HUES6 (cell line): ENCODE measurements at regions not wholly inside any gene's neighbourhood (a gene's known extent, or its start where the extent isn't known, plus 50 kb on each side); places are given as distances from the start of the nearest gene placed in this dataset.

Source experiments
- H3K27ac ChIP-seq: 2 replicates; pipeline ENCODE4 v1.7.0; 2013; ENCODE audit warnings: low read depth, mild to moderate bottlenecking, low read length, inconsistent platforms
- H3K27me3 ChIP-seq: 2 replicates; pipeline ENCODE4 v1.6.1; 2013; ENCODE audit warnings: low read length; ENCODE audit not compliant: control insufficient read depth, insufficient read depth
- H3K36me3 ChIP-seq: 2 replicates; pipeline ENCODE4 v1.6.1; 2013; ENCODE audit warnings: low read length; ENCODE audit not compliant: control insufficient read depth, insufficient read depth
- H3K4me1 ChIP-seq: 2 replicates; pipeline ENCODE4 v1.6.1; 2013; ENCODE audit warnings: low read length; ENCODE audit not compliant: control insufficient read depth, insufficient read depth
- H3K4me3 ChIP-seq: 2 replicates; pipeline ENCODE4 v1.5.1; 2013; ENCODE audit warnings: low read depth, low read length
- H3K9ac ChIP-seq: one replicate; pipeline ENCODE4 v1.6.1; 2013; ENCODE audit warnings: mild to moderate bottlenecking, low read length
- H3K9me3 ChIP-seq: 2 replicates; pipeline ENCODE4 v1.6.1; 2013; ENCODE audit warnings: low read depth, low read length; ENCODE audit not compliant: control insufficient read depth, insufficient read depth

- H3K27me3 ChIP-seq, result no peaks in the 10 kb centered on the region
- H3K4me1 ChIP-seq, result no peaks in the 10 kb centered on the region
- no peaks in the 10 kb centered on the region for H3K36me3 ChIP-seq
- no peak overlapping the region for H3K4me3 ChIP-seq
- peaks cover 7% of the 10 kb centered on the region; the same call in 1 of the 2 replicates for H3K9me3 ChIP-seq
- no peak overlapping the region for H3K9ac ChIP-seq
- H3K27ac ChIP-seq, result no peak overlapping the region
Measured at GRCh38 chr14:54147282-54147681, 190.7 kb upstream of the BMP4 start.

GRCh38 chr14:54147758-54148157 is 191.1 kb upstream of the BMP4 start:
- H3K4me1 ChIP-seq, result no peaks in the 10 kb centered on the region
- no peaks in the 10 kb centered on the region for H3K36me3 ChIP-seq
- no peaks in the 10 kb centered on the region for H3K27me3 ChIP-seq
- no peak overlapping the region for H3K27ac ChIP-seq
- H3K4me3 ChIP-seq, result no peak overlapping the region
- H3K9me3 ChIP-seq, result peaks cover 7% of the 10 kb centered on the region; the same call in 1 of the 2 replicates
- H3K9ac ChIP-seq, result no peak overlapping the region

GRCh38 chr14:54148251-54148650 is 191.6 kb upstream of the BMP4 start:
- H3K9me3 ChIP-seq, result peaks cover 7% of the 10 kb centered on the region; the same call in 1 of the 2 replicates
- H3K4me1 ChIP-seq, result no peaks in the 10 kb centered on the region
- H3K4me3 ChIP-seq, result no peak overlapping the region
- no peak overlapping the region for H3K27ac ChIP-seq
- no peaks in the 10 kb centered on the region for H3K36me3 ChIP-seq
- no peak overlapping the region for H3K9ac ChIP-seq
- H3K27me3 ChIP-seq, result no peaks in the 10 kb centered on the region

- no peak overlapping the region for H3K27ac ChIP-seq
Measured at GRCh38 chr14:54152351-54152750, 195.7 kb upstream of the BMP4 start.

GRCh38 chr14:54166049-54166950 is 209.7 kb upstream of the BMP4 start:
- peaks cover 6% of the 10 kb centered on the region for H3K4me1 ChIP-seq
- H3K27me3 ChIP-seq, result no peaks in the 10 kb centered on the region
- no peaks in the 10 kb centered on the region for H3K9me3 ChIP-seq
- no peaks in the 10 kb centered on the region for H3K36me3 ChIP-seq
- no peak overlapping the region for H3K27ac ChIP-seq
- no peak overlapping the region for H3K4me3 ChIP-seq
- no peak overlapping the region for H3K9ac ChIP-seq

More at GRCh38 chr14:54152351-54152750, 195.7 kb upstream of the BMP4 start:
- Histone ChIP-seq H3K27me3 (no peaks in the 10 kb centered on the region), H3K9me3 (peaks cover 5% of the 10 kb centered on the region; the same call in 1 of the 2 replicates), H3K4me3 (no peak overlapping the region), H3K36me3 (no peaks in the 10 kb centered on the region), H3K9ac (no peak overlapping the region), H3K4me1 (no peaks in the 10 kb centered on the region)

GRCh38 chr14:54168489-54168888 is 211.9 kb upstream of the BMP4 start:
- no peak overlapping the region for H3K4me3 ChIP-seq
- no peak overlapping the region for H3K9ac ChIP-seq
- no peaks in the 10 kb centered on the region for H3K36me3 ChIP-seq
- H3K4me1 ChIP-seq, result peaks cover 6% of the 10 kb centered on the region
- no peaks in the 10 kb centered on the region for H3K27me3 ChIP-seq
- no peaks in the 10 kb centered on the region for H3K9me3 ChIP-seq
- H3K27ac ChIP-seq, result no peak overlapping the region

GRCh38 chr14:54169254-54169924 is 212.8 kb upstream of the BMP4 start:
- Histone ChIP-seq H3K27ac (no peak overlapping the region), H3K9ac (no peak overlapping the region), H3K27me3 (no peaks in the 10 kb centered on the region), H3K9me3 (no peaks in the 10 kb centered on the region), H3K36me3 (no peaks in the 10 kb centered on the region), H3K4me3 (no peak overlapping the region), H3K4me1 (peaks cover 9% of the 10 kb centered on the region)

GRCh38 chr14:54170301-54170700 is 213.7 kb upstream of the BMP4 start:
- Histone ChIP-seq H3K9ac (no peak overlapping the region), H3K27ac (no peak overlapping the region), H3K36me3 (no peaks in the 10 kb centered on the region), H3K4me1 (peaks cover 14% of the 10 kb centered on the region), H3K9me3 (no peaks in the 10 kb centered on the region), H3K4me3 (no peak overlapping the region), H3K27me3 (no peaks in the 10 kb centered on the region)

- Histone ChIP-seq H3K27me3 (no peaks in the 10 kb centered on the region), H3K4me3 (no peak overlapping the region), H3K4me1 (peaks cover 16% of the 10 kb centered on the region; the same call in 1 of the 2 replicates), H3K27ac (no peak overlapping the region), H3K36me3 (no peaks in the 10 kb centered on the region), H3K9ac (no peak overlapping the region), H3K9me3 (no peaks in the 10 kb centered on the region)
Measured at GRCh38 chr14:54172114-54172513, 215.5 kb upstream of the BMP4 start.

GRCh38 chr14:54172562-54172961 is 215.9 kb upstream of the BMP4 start:
- Histone ChIP-seq H3K4me1 (peaks cover 16% of the 10 kb centered on the region; the same call in 1 of the 2 replicates), H3K4me3 (no peak overlapping the region), H3K27ac (no peak overlapping the region), H3K9me3 (no peaks in the 10 kb centered on the region), H3K9ac (no peak overlapping the region), H3K36me3 (no peaks in the 10 kb centered on the region), H3K27me3 (no peaks in the 10 kb centered on the region)

GRCh38 chr14:54173802-54174201 is 217.2 kb upstream of the BMP4 start:
- Histone ChIP-seq H3K27me3 (no peaks in the 10 kb centered on the region), H3K4me3 (no peak overlapping the region), H3K4me1 (peaks cover 16% of the 10 kb centered on the region; the same call in 1 of the 2 replicates), H3K36me3 (no peaks in the 10 kb centered on the region), H3K9ac (no peak overlapping the region), H3K9me3 (no peaks in the 10 kb centered on the region), H3K27ac (no peak overlapping the region)
